LNCaP clone FGC (cell line): ENCODE measurements at regions not wholly inside any gene's neighbourhood (a gene's known extent, or its start where the extent isn't known, plus 50 kb on each side); places are given as distances from the start of the nearest gene placed in this dataset.

ENCODE experiments used
- DNase-seq: peaks from one replicate; pipeline ENCODE4 v3.0.0-alpha.2; 2011; ENCODE audit warnings: low read depth
- H3K4me3 ChIP-seq: 2 replicates; pipeline ENCODE4 v1.5.1; 2011; ENCODE audit warnings: mild to moderate bottlenecking, low read depth, low read length, control low read depth
- CTCF ChIP-seq: IDR thresholded peaks from 2 replicates; pipeline ENCODE4 v1.5.1; 2012; ENCODE audit warnings: mild to moderate bottlenecking; ENCODE audit not compliant: control insufficient read depth, insufficient read depth; ENCODE audit errors: extremely low read depth

- H3K4me3 ChIP-seq = no peak overlapping the region
- DNase-seq = no peak
- no peak for TF ChIP-seq CTCF
Observed at GRCh38 chr11:92545906-92546471, 321.4 kb downstream of the FAT3 start.

GRCh38 chr11:92546603-92547002 is 322.0 kb downstream of the FAT3 start:
- TF ChIP-seq CTCF = no peak
- H3K4me3 ChIP-seq = no peak overlapping the region
- no peak for DNase-seq

- no peak overlapping the region for H3K4me3 ChIP-seq
- peak; percentile 30 for DNase-seq
- TF ChIP-seq CTCF = no peak
Observed at GRCh38 chr11:92550411-92550810, 325.8 kb downstream of the FAT3 start.

- DNase-seq = no peak
- no peak for TF ChIP-seq CTCF
- no peak overlapping the region for H3K4me3 ChIP-seq
Observed at GRCh38 chr11:92550871-92551270, 326.3 kb downstream of the FAT3 start.

- no peak for DNase-seq
- H3K4me3 ChIP-seq = no peak overlapping the region
- TF ChIP-seq CTCF = peak; percentile 28; the same call in 1 of the 2 replicates
Observed at GRCh38 chr11:92552942-92553341, 328.3 kb downstream of the FAT3 start.

- TF ChIP-seq CTCF = no peak
- H3K4me3 ChIP-seq = no peak overlapping the region
- DNase-seq = no peak
Observed at GRCh38 chr11:92554688-92555087, 330.1 kb downstream of the FAT3 start.

- peak; percentile 2 for DNase-seq
- TF ChIP-seq CTCF = no peak
- no peak overlapping the region for H3K4me3 ChIP-seq
Observed at GRCh38 chr11:92556431-92556830, 331.8 kb downstream of the FAT3 start.
